C4-2B (cell line): ENCODE measurements at regions not wholly inside any gene's neighbourhood (a gene's known extent, or its start where the extent isn't known, plus 50 kb on each side); places are given as distances from the start of the nearest gene placed in this dataset.

Source experiments
- CTCF ChIP-seq: fragments of 450-650 bp; conservative IDR thresholded peaks from 2 replicates; pipeline ENCODE4 v1.5.1; 2017; ENCODE audit warnings: mild to moderate bottlenecking
- ZFX ChIP-seq: fragments of 450-650 bp; IDR thresholded peaks from 2 replicates; pipeline ENCODE4 v1.6.1; 2017

- TF ChIP-seq CTCF: no peak
- no peak for TF ChIP-seq ZFX
Observed at GRCh38 chr10:6743291-6743849, 163.3 kb upstream of the PRKCQ start.
